Lung (tissue), 11 donors: ENCODE measurements at regions not wholly inside any gene's neighbourhood (a gene's known extent, or its start where the extent isn't known, plus 50 kb on each side); places are given as distances from the start of the nearest gene placed in this dataset.
A peak's percentile ranks its signal among the peaks of the same experiment; 100 is the strongest.

Experiments
- ATAC-seq: fragments of 200-7000 bp; cut with Tn5 transposase; one replicate; pipeline ENCODE4 v1.9.1; 2020; ENCODE audit warnings: moderate number of reproducible peaks; ENCODE audit not compliant: insufficient read depth, low FRiP score
- DNase-seq, 3 donors: peaks; one replicate each; pipeline ENCODE4 v3.0.0-alpha.2; 2013 to 2017
- H3K27ac ChIP-seq, 2 donors: one replicate each; pipeline ENCODE4 v1.5.1; 2013; ENCODE audit warnings: mild to moderate bottlenecking in 2 of 2, moderate library complexity in 2 of 2, control low read depth in 1 of 2, inconsistent platforms in 1 of 2, low read depth in 1 of 2, low read length in 1 of 2
- H3K27me3 ChIP-seq, 3 donors: one replicate each; pipeline ENCODE4 v1.5.1; 2013; ENCODE audit warnings: low read length in 2 of 3; ENCODE audit not compliant: control insufficient read depth in 3 of 3, insufficient read depth in 3 of 3
- H3K36me3 ChIP-seq, 4 donors: one replicate each; pipeline ENCODE4 v1.5.1; 2013; ENCODE audit warnings: low read length in 4 of 4, mild to moderate bottlenecking in 1 of 4, moderate library complexity in 1 of 4; ENCODE audit not compliant: control insufficient read depth in 4 of 4, insufficient read depth in 4 of 4
- H3K4me1 ChIP-seq, 5 donors: one replicate each; pipeline ENCODE4 v1.5.1; 2013; ENCODE audit warnings: low read length in 5 of 5, mild to moderate bottlenecking in 2 of 5, moderate library complexity in 1 of 5; ENCODE audit not compliant: control insufficient read depth in 5 of 5, insufficient read depth in 5 of 5
- H3K4me3 ChIP-seq: one replicate; pipeline ENCODE4 v1.5.1; 2013; ENCODE audit warnings: mild to moderate bottlenecking, control low read depth, moderate library complexity
- H3K9ac ChIP-seq, 2 donors: one replicate each; pipeline ENCODE4 v1.5.1; 2013; ENCODE audit warnings: low read length in 2 of 2, control low read depth in 1 of 2; ENCODE audit not compliant: insufficient read depth in 1 of 2
- H3K9me3 ChIP-seq, 4 donors: one replicate each; pipeline ENCODE4 v1.5.1; 2013; ENCODE audit warnings: low read length in 3 of 4, mild to moderate bottlenecking in 1 of 4, moderate library complexity in 1 of 4; ENCODE audit not compliant: control insufficient read depth in 4 of 4, insufficient read depth in 3 of 4
- WGBS, 2 donors: extraction: QIAGEN DNeasy Blood & Tissue Kit; methylation state at CpG; one replicate each; pipeline ENCODE4 v1.1.7; 2013; 5-methylcytosine and 5-hydroxymethylcytosine counted together
- TF ChIP-seq, protein P1 (sequence below): IDR thresholded peaks from 2 replicates; pipeline ENCODE4 v1.5.1; 2012; ENCODE audit warnings: mild to moderate bottlenecking; ENCODE audit errors: control extremely low read depth, extremely low read depth
- donor health status: control.
- donor health status: control.
- donor health status: Bipolar disorder and iron deficiency.
- donor health status: healthy.
- donor health status: DM: yes; HTN: yes; CAD: no.

DNA sequence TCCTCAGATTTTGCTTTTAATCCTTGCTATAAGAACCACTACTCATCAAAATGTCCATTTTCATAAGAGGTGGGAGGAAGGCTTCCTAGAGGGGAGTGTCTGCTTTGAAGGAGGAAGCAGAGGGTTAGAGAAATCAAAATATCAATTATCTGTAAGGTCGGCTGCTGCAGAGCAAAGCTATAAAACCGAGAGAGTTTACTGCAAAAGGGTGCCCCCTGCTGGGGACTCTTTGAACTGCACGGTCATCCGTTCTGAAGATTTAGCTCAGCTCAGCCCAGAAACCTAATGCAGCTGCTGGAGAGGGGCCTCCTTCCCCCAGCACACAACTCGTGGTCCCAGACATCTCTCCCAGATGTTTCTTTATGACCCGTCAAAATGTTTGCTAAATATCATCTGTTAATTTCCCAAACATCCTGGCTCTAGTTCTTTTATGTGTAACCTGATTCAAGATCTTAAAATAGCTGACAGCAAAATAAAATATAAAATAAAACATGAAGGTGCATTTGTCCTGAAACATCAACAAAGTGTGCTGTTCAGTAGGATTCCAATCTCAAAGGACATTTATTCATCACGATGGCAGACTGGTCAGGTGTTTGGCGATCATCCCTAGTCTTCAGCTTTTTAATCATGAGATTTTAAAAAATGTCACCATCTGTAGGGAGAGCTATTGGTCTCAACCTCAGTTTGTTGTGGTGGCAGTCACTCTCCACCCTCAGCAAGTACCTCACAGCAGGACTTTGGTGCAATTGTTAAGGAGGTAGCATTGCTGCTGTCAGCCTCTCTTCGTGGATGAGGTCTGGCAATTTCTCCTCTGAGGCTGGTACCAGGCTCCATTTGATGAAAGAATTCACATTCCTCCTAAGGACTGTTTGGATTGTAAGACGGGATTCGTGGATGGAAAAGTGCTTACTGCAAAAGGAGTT lies 185.9 kb downstream of the MTX2 start:
- Histone ChIP-seq H3K36me3 (no peaks in the 10 kb centered on the region), H3K4me3 (no peak overlapping the region), H3K4me1 (peaks cover 0 to 9% (median 0%) of the 10 kb centered on the region in 5 donors), H3K27me3 (peaks cover 0 to 5% (median 3%) of the 10 kb centered on the region in 3 donors), H3K27ac (peak overlapping the region in 1 of 2 donors; percentile 11), H3K9ac (no peak overlapping the region), H3K9me3 (no peaks in the 10 kb centered on the region)
- peak; percentile 79 to 82 (median 81) for DNase-seq
- WGBS, 2 donors = 22 to 27% methylated on average over 11 of the region's 11 CpGs
- ATAC-seq = peak; percentile 80
- TF ChIP-seq, protein P1, sequence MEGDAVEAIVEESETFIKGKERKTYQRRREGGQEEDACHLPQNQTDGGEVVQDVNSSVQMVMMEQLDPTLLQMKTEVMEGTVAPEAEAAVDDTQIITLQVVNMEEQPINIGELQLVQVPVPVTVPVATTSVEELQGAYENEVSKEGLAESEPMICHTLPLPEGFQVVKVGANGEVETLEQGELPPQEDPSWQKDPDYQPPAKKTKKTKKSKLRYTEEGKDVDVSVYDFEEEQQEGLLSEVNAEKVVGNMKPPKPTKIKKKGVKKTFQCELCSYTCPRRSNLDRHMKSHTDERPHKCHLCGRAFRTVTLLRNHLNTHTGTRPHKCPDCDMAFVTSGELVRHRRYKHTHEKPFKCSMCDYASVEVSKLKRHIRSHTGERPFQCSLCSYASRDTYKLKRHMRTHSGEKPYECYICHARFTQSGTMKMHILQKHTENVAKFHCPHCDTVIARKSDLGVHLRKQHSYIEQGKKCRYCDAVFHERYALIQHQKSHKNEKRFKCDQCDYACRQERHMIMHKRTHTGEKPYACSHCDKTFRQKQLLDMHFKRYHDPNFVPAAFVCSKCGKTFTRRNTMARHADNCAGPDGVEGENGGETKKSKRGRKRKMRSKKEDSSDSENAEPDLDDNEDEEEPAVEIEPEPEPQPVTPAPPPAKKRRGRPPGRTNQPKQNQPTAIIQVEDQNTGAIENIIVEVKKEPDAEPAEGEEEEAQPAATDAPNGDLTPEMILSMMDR = peak; percentile 71

DNA sequence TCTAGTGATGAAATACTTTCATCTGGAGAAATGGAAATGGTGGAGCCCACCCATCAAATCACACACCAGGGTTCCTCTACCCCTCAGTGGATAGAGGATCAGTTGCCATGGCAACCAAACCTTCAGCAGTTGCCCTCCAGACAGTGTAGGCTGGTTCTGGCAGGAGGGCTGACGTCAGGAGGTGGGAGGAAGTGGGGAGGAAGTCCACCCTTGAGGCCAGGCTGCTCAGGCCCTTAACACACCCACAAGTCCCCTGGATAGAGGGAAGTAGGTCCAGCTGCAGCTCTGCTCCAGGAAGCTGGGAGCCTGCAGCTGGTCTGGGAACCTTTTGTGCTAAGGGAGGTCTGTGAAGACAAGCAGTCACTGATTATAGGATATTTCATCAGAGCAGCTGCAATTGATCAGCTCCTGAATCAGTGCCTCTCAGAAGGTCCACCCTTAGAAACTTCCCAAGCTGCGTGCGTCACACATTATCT lies 186.6 kb downstream of the MTX2 start:
- no peaks in the 10 kb centered on the region for H3K36me3 ChIP-seq
- ATAC-seq (no peak), DNase-seq (peak; percentile 36 to 41 (median 37))
- peaks cover 0 to 9% (median 0%) of the 10 kb centered on the region in 5 donors for H3K4me1 ChIP-seq
- H3K27ac ChIP-seq = peak overlapping the region in 1 of 2 donors; percentile 11
- H3K4me3 ChIP-seq = no peak overlapping the region
- H3K9me3 ChIP-seq = no peaks in the 10 kb centered on the region
- H3K27me3 ChIP-seq = peaks cover 0 to 5% (median 3%) of the 10 kb centered on the region in 3 donors
- 50 to 52% methylated on average over 3 of the region's 3 CpGs for WGBS, 2 donors
- no peak overlapping the region for H3K9ac ChIP-seq
- TF ChIP-seq, protein P1 = no peak

DNA sequence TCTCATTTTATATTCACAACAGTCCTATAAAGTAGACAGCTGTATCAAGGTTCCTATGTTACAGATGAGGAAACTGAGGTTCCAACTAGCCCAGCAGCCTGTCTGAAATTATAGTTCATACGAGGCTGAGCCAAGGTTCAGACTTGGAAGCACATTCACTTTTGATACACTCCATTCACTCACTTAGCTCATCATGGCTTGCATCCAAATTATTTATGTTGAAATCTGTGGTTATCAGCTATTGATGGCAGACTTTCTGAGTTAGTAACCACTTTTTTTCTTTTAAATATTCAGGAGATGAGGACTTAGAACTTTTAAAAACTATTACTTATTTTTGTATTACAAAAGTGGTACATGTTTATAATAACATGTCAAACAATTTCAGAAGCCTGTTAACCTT lies 188.2 kb downstream of the MTX2 start:
- Histone ChIP-seq H3K9me3 (no peaks in the 10 kb centered on the region), H3K27me3 (peaks cover 0 to 3% (median 2%) of the 10 kb centered on the region in 3 donors), H3K4me1 (peaks cover 0 to 9% (median 0%) of the 10 kb centered on the region in 5 donors), H3K4me3 (no peak overlapping the region), H3K9ac (no peak overlapping the region), H3K36me3 (no peaks in the 10 kb centered on the region), H3K27ac (no peak overlapping the region)
- TF ChIP-seq, protein P1 = no peak
- no peak for ATAC-seq
- 67 to 78% methylated on average over 1 of the region's 1 CpG for WGBS, 2 donors
- no peak for DNase-seq
